ENCODE measurements at regions not wholly inside any gene's neighbourhood (a gene's known extent, or its start where the extent isn't known, plus 50 kb on each side); places are given as distances from the start of the nearest gene placed in this dataset.

- H3K27me3 ChIP-seq = peaks cover 43% of the 10 kb centered on the region
- H3K36me3 ChIP-seq (replicated peaks in 1 of 2) = no peaks in the 10 kb centered on the region
- no peaks in the 10 kb centered on the region for H3K9me3 ChIP-seq (replicated peaks in 1 of 3)
- intact Hi-C loops (cut with DNase I) = no loop called here
- 70 to 74% (median 74%) methylated on average over 11 to 15 of the region's 15 CpGs for WGBS, 4 donors
- H3K4me1 ChIP-seq (replicated peaks in 1 of 2) = no peaks in the 10 kb centered on the region
- DNase-seq = no peak
- no peak overlapping the region for H3K27ac ChIP-seq
- no peak overlapping the region for H3K4me3 ChIP-seq
- no peak for TF ChIP-seq CTCF (IDR thresholded peaks at IDR 0.05)
- TF ChIP-seq POLR2A (IDR thresholded peaks at IDR 0.05) = no peak
Measured at GRCh38 chr7:1380231-1380815, 78.9 kb downstream of the MICALL2 start.

- intact Hi-C loops (cut with DNase I) = no loop called here
Measured at GRCh38 chr7:1380821-1381580, 78.3 kb downstream of the MICALL2 start.

GRCh38 chr7:1382553-1383397 lies 76.5 kb downstream of the MICALL2 start:
- Histone ChIP-seq H3K27me3 (peaks cover 40% of the 10 kb centered on the region), H3K4me3 (no peak overlapping the region), H3K36me3 (replicated peaks in 1 of 2) (no peaks in the 10 kb centered on the region), H3K4me1 (replicated peaks in 1 of 2) (no peaks in the 10 kb centered on the region), H3K27ac (no peak overlapping the region), H3K9me3 (replicated peaks in 1 of 3) (no peaks in the 10 kb centered on the region)
- DNase-seq = no peak
- intact Hi-C loops (cut with DNase I) = no loop called here
- 61 to 67% (median 63%) methylated on average over 16 to 29 of the region's 29 CpGs for WGBS, 4 donors
- TF ChIP-seq CTCF (IDR thresholded peaks at IDR 0.05) (no peak), POLR2A (IDR thresholded peaks at IDR 0.05) (no peak)

More at GRCh38 chr7:1380821-1381580, 78.3 kb downstream of the MICALL2 start:
- Histone ChIP-seq H3K4me3 (no peak overlapping the region), H3K27me3 (peaks cover 45% of the 10 kb centered on the region), H3K4me1 (replicated peaks in 1 of 2) (no peaks in the 10 kb centered on the region), H3K9me3 (replicated peaks in 1 of 3) (no peaks in the 10 kb centered on the region), H3K36me3 (replicated peaks in 1 of 2) (no peaks in the 10 kb centered on the region), H3K27ac (no peak overlapping the region)
- WGBS, 4 donors = 65 to 70% (median 66%) methylated on average over 14 to 18 of the region's 18 CpGs
- TF ChIP-seq CTCF (IDR thresholded peaks at IDR 0.05) = no peak
- DNase-seq = no peak

GRCh38 chr7:1383398-1384112 lies 75.7 kb downstream of the MICALL2 start:
- Histone ChIP-seq H3K36me3 (replicated peaks in 1 of 2) (no peaks in the 10 kb centered on the region), H3K27me3 (peaks cover 40% of the 10 kb centered on the region), H3K4me1 (replicated peaks in 1 of 2) (no peaks in the 10 kb centered on the region), H3K27ac (no peak overlapping the region), H3K9me3 (replicated peaks in 1 of 3) (no peaks in the 10 kb centered on the region), H3K4me3 (no peak overlapping the region)
- TF ChIP-seq POLR2A (IDR thresholded peaks at IDR 0.05) = no peak
- no peak for TF ChIP-seq CTCF (IDR thresholded peaks at IDR 0.05)
- no peak for DNase-seq
- intact Hi-C loops (cut with DNase I) = no loop called here
- WGBS, 4 donors = 73 to 83% (median 77%) methylated on average over 2 to 30 of the region's 30 CpGs

All from adrenal gland (tissue), 9 donors.